ENCODE measurements at regions not wholly inside any gene's neighbourhood (a gene's known extent, or its start where the extent isn't known, plus 50 kb on each side); places are given as distances from the start of the nearest gene placed in this dataset.

- Mint-ChIP-seq H3K27ac (ENCODE audit: unreplicated experiment) (no peak overlapping the region), H3K36me3 (ENCODE audit: low read depth) (no peaks in the 10 kb centered on the region), H3K27me3 (ENCODE audit: low read depth) (no peaks in the 10 kb centered on the region), H3K4me3 (ENCODE audit: unreplicated experiment) (no peak overlapping the region), H3K9me3 (ENCODE audit: low read depth) (peaks cover 5% of the 10 kb centered on the region), H3K4me1 (ENCODE audit: low read depth) (peaks cover 16% of the 10 kb centered on the region)
- TF ChIP-seq CTCF (IDR thresholded peaks at IDR 0.05) = no peak
- no peak for DNase-seq (ENCODE audit: low spot score)
Observed at GRCh38 chr13:105663182-105663581, 872.3 kb downstream of the EFNB2 start.

DNA sequence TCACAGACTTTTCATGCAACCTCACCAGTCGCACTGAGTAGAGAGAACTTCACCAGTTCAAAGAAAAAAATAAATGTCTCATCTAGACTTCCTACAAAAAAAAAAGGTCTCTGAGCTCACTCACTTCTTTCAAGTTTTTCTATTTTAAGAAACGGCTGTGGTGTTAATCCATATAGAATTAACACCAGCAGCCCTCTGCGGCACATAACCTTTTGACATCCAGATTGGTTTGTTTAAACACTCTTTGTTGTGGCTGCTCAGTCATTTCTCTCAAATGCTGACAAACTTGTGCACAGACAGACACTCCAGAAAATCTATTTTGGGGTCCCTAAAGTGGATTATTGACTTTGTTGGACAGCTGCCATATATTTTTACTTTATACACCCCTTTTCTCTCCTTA lies 874.9 kb downstream of the EFNB2 start:
- Mint-ChIP-seq H3K4me3 (ENCODE audit: unreplicated experiment) (no peak overlapping the region), H3K27ac (ENCODE audit: unreplicated experiment) (no peak overlapping the region), H3K36me3 (ENCODE audit: low read depth) (no peaks in the 10 kb centered on the region), H3K9me3 (ENCODE audit: low read depth) (peaks cover 4% of the 10 kb centered on the region), H3K4me1 (ENCODE audit: low read depth) (peaks cover 16% of the 10 kb centered on the region), H3K27me3 (ENCODE audit: low read depth) (no peaks in the 10 kb centered on the region)
- no peak for DNase-seq (ENCODE audit: low spot score)
- TF ChIP-seq CTCF (IDR thresholded peaks at IDR 0.05) = no peak

GRCh38 chr13:105658431-105658830 lies 877.0 kb downstream of the EFNB2 start:
- no peak overlapping the region for H3K27ac Mint-ChIP-seq (ENCODE audit: unreplicated experiment)

DNA sequence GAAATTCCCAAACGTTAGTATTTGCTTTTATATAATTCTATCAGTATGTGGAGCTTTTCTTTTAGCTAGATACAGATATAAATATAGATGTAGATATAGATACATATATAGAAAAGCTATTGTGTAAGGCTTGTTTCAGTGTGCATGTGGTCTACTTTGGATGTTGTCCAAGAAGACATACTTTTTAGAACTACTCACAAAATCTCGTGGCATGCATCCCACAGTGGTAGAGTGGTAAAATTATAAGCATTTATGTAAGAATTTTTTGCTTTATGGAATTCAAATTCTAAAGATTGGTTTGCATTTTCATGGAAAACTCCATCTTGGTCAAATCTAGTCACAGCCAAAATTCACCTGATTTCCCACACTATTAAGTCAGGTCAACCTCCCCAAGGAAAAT lies 880.4 kb downstream of the EFNB2 start:
- DNase-seq (ENCODE audit: low spot score) = no peak
- H3K36me3 Mint-ChIP-seq (ENCODE audit: low read depth) = peaks cover 6% of the 10 kb centered on the region
- peaks cover 24% of the 10 kb centered on the region for H3K9me3 Mint-ChIP-seq (ENCODE audit: low read depth)
- peaks cover 6% of the 10 kb centered on the region for H3K4me1 Mint-ChIP-seq (ENCODE audit: low read depth)
- no peak overlapping the region for H3K4me3 Mint-ChIP-seq (ENCODE audit: unreplicated experiment)
- H3K27me3 Mint-ChIP-seq (ENCODE audit: low read depth) = no peaks in the 10 kb centered on the region
- peak overlapping the region; percentile 70 for H3K27ac Mint-ChIP-seq (ENCODE audit: unreplicated experiment)
- no peak for TF ChIP-seq CTCF (IDR thresholded peaks at IDR 0.05)

More at GRCh38 chr13:105658431-105658830, 877.0 kb downstream of the EFNB2 start:
- H3K4me3 Mint-ChIP-seq (ENCODE audit: unreplicated experiment) = no peak overlapping the region
- H3K36me3 Mint-ChIP-seq (ENCODE audit: low read depth) = no peaks in the 10 kb centered on the region
- H3K4me1 Mint-ChIP-seq (ENCODE audit: low read depth) = peaks cover 14% of the 10 kb centered on the region
- DNase-seq (ENCODE audit: low spot score) = no peak
- H3K9me3 Mint-ChIP-seq (ENCODE audit: low read depth) = peaks cover 4% of the 10 kb centered on the region
- no peaks in the 10 kb centered on the region for H3K27me3 Mint-ChIP-seq (ENCODE audit: low read depth)
- no peak for TF ChIP-seq CTCF (IDR thresholded peaks at IDR 0.05)

- Mint-ChIP-seq H3K4me3 (ENCODE audit: unreplicated experiment) (no peak overlapping the region), H3K27me3 (ENCODE audit: low read depth) (no peaks in the 10 kb centered on the region), H3K4me1 (ENCODE audit: low read depth) (peaks cover 19% of the 10 kb centered on the region), H3K27ac (ENCODE audit: unreplicated experiment) (no peak overlapping the region), H3K9me3 (ENCODE audit: low read depth) (peaks cover 16% of the 10 kb centered on the region), H3K36me3 (ENCODE audit: low read depth) (peaks cover 5% of the 10 kb centered on the region)
- no peak for TF ChIP-seq CTCF (IDR thresholded peaks at IDR 0.05)
- DNase-seq (ENCODE audit: low spot score) = no peak
Observed at GRCh38 chr13:105643966-105644365, 891.5 kb downstream of the EFNB2 start.

Data from chondrocyte (in vitro differentiated cells).